ENCODE measurements at regions not wholly inside any gene's neighbourhood (a gene's known extent, or its start where the extent isn't known, plus 50 kb on each side); places are given as distances from the start of the nearest gene placed in this dataset.
"Not testable (repeated sequence)": the region's sequence is repeated elsewhere in the genome, so short reads cannot be mapped to it uniquely, and the experiment has no call there.

- no peaks in the 10 kb centered on the region for H3K27me3 Mint-ChIP-seq
- H3K4me3 Mint-ChIP-seq = no peak overlapping the region
- H3K27ac Mint-ChIP-seq = no peak overlapping the region
- no peaks in the 10 kb centered on the region for H3K4me1 Mint-ChIP-seq
- H3K9me3 Mint-ChIP-seq = peaks cover 0 to 5% (median 0%) of the 10 kb centered on the region in 3 donors
- no peaks in the 10 kb centered on the region for H3K36me3 Mint-ChIP-seq
These were observed 1050.3 kb downstream of the OTOL1 start for GRCh38 chr3:162546910-162547309.

- Mint-ChIP-seq H3K4me3 (no peak overlapping the region), H3K36me3 (no peaks in the 10 kb centered on the region), H3K27me3 (no peaks in the 10 kb centered on the region), H3K27ac (peak overlapping the region in 1 of 3 donors; percentile 63), H3K9me3 (peaks cover 0 to 5% (median 1%) of the 10 kb centered on the region in 3 donors), H3K4me1 (no peaks in the 10 kb centered on the region)
These were observed 1050.7 kb downstream of the OTOL1 start for GRCh38 chr3:162547321-162547720.

- Mint-ChIP-seq H3K27ac (no peak overlapping the region), H3K9me3 (peaks cover 1 to 9% (median 8%) of the 10 kb centered on the region in 3 donors), H3K4me1 (no peaks in the 10 kb centered on the region), H3K36me3 (no peaks in the 10 kb centered on the region), H3K4me3 (no peak overlapping the region), H3K27me3 (no peaks in the 10 kb centered on the region)
These were observed 1059.2 kb downstream of the OTOL1 start for GRCh38 chr3:162555761-162556160.

GRCh38 chr3:162558016-162558415, 1061.4 kb downstream of the OTOL1 start:
- Mint-ChIP-seq H3K36me3 (no peaks in the 10 kb centered on the region), H3K4me3 (no peak overlapping the region), H3K27me3 (no peaks in the 10 kb centered on the region), H3K4me1 (no peaks in the 10 kb centered on the region), H3K9me3 (peaks cover 0 to 9% (median 1%) of the 10 kb centered on the region in 3 donors), H3K27ac (no peak overlapping the region)

- Mint-ChIP-seq H3K36me3 (no peaks in the 10 kb centered on the region), H3K27ac (no peak overlapping the region), H3K9me3 (peaks cover 0 to 13% (median 0%) of the 10 kb centered on the region in 3 donors), H3K27me3 (no peaks in the 10 kb centered on the region), H3K4me3 (no peak overlapping the region), H3K4me1 (no peaks in the 10 kb centered on the region)
These were observed 1072.1 kb downstream of the OTOL1 start for GRCh38 chr3:162568706-162569105.

- Mint-ChIP-seq H3K4me1 (no peaks in the 10 kb centered on the region), H3K36me3 (no peaks in the 10 kb centered on the region), H3K4me3 (no peak overlapping the region), H3K9me3 (peaks cover 0 to 13% (median 0%) of the 10 kb centered on the region in 3 donors), H3K27ac (no peak overlapping the region), H3K27me3 (no peaks in the 10 kb centered on the region)
These were observed 1072.7 kb downstream of the OTOL1 start for GRCh38 chr3:162569314-162569713.

- peaks cover 2 to 7% (median 6%) of the 10 kb centered on the region in 3 donors for H3K9me3 Mint-ChIP-seq
- H3K27ac Mint-ChIP-seq = no peak overlapping the region
- no peaks in the 10 kb centered on the region for H3K27me3 Mint-ChIP-seq
- no peak overlapping the region for H3K4me3 Mint-ChIP-seq
- no peaks in the 10 kb centered on the region for H3K4me1 Mint-ChIP-seq
- H3K36me3 Mint-ChIP-seq = no peaks in the 10 kb centered on the region
These were observed 1088.4 kb downstream of the OTOL1 start for GRCh38 chr3:162584986-162585385.

- no peaks in the 10 kb centered on the region for H3K4me1 Mint-ChIP-seq
These were observed 1090.0 kb downstream of the OTOL1 start for GRCh38 chr3:162586591-162586990.

GRCh38 chr3:162597226-162597625, 1100.6 kb downstream of the OTOL1 start:
- peak overlapping the region in 1 of 3 donors; percentile 69 for H3K27ac Mint-ChIP-seq
- H3K4me1 Mint-ChIP-seq = peaks cover 0 to 2% (median 0%) of the 10 kb centered on the region in 3 donors
- H3K4me3 Mint-ChIP-seq = no peak overlapping the region

More at GRCh38 chr3:162586591-162586990, 1090.0 kb downstream of the OTOL1 start:
- Mint-ChIP-seq H3K9me3 (peaks cover 2 to 8% (median 5%) of the 10 kb centered on the region in 3 donors), H3K27me3 (no peaks in the 10 kb centered on the region), H3K36me3 (no peaks in the 10 kb centered on the region), H3K27ac (no peak overlapping the region), H3K4me3 (no peak overlapping the region)

GRCh38 chr3:162598500-162598899, 1101.9 kb downstream of the OTOL1 start:
- not testable (repeated sequence) for H3K4me1 Mint-ChIP-seq, H3K27ac Mint-ChIP-seq, H3K4me3 Mint-ChIP-seq, H3K27me3 Mint-ChIP-seq, H3K36me3 Mint-ChIP-seq
- H3K9me3 Mint-ChIP-seq = peaks cover 3 to 15% (median 5%) of the 10 kb centered on the region in 3 donors

More at GRCh38 chr3:162597226-162597625, 1100.6 kb downstream of the OTOL1 start:
- Mint-ChIP-seq H3K9me3 (peaks cover 3 to 14% (median 5%) of the 10 kb centered on the region in 3 donors), H3K36me3 (no peaks in the 10 kb centered on the region), H3K27me3 (no peaks in the 10 kb centered on the region)

GRCh38 chr3:162599742-162600141, 1103.1 kb downstream of the OTOL1 start:
- H3K4me3 Mint-ChIP-seq, H3K27me3 Mint-ChIP-seq, H3K4me1 Mint-ChIP-seq, H3K36me3 Mint-ChIP-seq, H3K27ac Mint-ChIP-seq: not testable (repeated sequence)
- peaks cover 3 to 10% (median 5%) of the 10 kb centered on the region in 3 donors for H3K9me3 Mint-ChIP-seq

GRCh38 chr3:162601101-162601670, 1104.6 kb downstream of the OTOL1 start:
- H3K27ac Mint-ChIP-seq = peak overlapping the region in 1 of 3 donors; percentile 14
- no peaks in the 10 kb centered on the region for H3K36me3 Mint-ChIP-seq
- no peak overlapping the region for H3K4me3 Mint-ChIP-seq
- H3K4me1 Mint-ChIP-seq = peaks cover 0 to 2% (median 0%) of the 10 kb centered on the region in 3 donors
- peaks cover 3 to 13% (median 7%) of the 10 kb centered on the region in 3 donors for H3K9me3 Mint-ChIP-seq
- no peaks in the 10 kb centered on the region for H3K27me3 Mint-ChIP-seq

GRCh38 chr3:162602619-162603018, 1106.0 kb downstream of the OTOL1 start:
- Mint-ChIP-seq H3K4me3 (no peak overlapping the region), H3K9me3 (peaks cover 3 to 19% (median 9%) of the 10 kb centered on the region in 3 donors), H3K27me3 (no peaks in the 10 kb centered on the region), H3K4me1 (peaks cover 0 to 2% (median 0%) of the 10 kb centered on the region in 3 donors), H3K27ac (no peak overlapping the region), H3K36me3 (no peaks in the 10 kb centered on the region)

GRCh38 chr3:162605651-162606204, 1109.1 kb downstream of the OTOL1 start:
- Mint-ChIP-seq H3K36me3 (no peaks in the 10 kb centered on the region), H3K27me3 (no peaks in the 10 kb centered on the region), H3K27ac (no peak overlapping the region), H3K4me1 (no peaks in the 10 kb centered on the region), H3K4me3 (no peak overlapping the region), H3K9me3 (peaks cover 0 to 25% (median 9%) of the 10 kb centered on the region in 3 donors)

GRCh38 chr3:162610261-162610660, 1113.7 kb downstream of the OTOL1 start:
- Mint-ChIP-seq H3K9me3 (peaks cover 0 to 14% (median 3%) of the 10 kb centered on the region in 3 donors), H3K4me1 (no peaks in the 10 kb centered on the region), H3K27me3 (no peaks in the 10 kb centered on the region), H3K36me3 (no peaks in the 10 kb centered on the region), H3K4me3 (no peak overlapping the region), H3K27ac (no peak overlapping the region)

GRCh38 chr3:162612991-162613390, 1116.4 kb downstream of the OTOL1 start:
- no peaks in the 10 kb centered on the region for H3K36me3 Mint-ChIP-seq
- H3K4me1 Mint-ChIP-seq = no peaks in the 10 kb centered on the region
- peaks cover 0 to 8% (median 0%) of the 10 kb centered on the region in 3 donors for H3K9me3 Mint-ChIP-seq
- H3K4me3 Mint-ChIP-seq = no peak overlapping the region
- H3K27ac Mint-ChIP-seq = no peak overlapping the region
- H3K27me3 Mint-ChIP-seq = no peaks in the 10 kb centered on the region
